ENCODE measurements at regions not wholly inside any gene's neighbourhood (a gene's known extent, or its start where the extent isn't known, plus 50 kb on each side); places are given as distances from the start of the nearest gene placed in this dataset.

DNA sequence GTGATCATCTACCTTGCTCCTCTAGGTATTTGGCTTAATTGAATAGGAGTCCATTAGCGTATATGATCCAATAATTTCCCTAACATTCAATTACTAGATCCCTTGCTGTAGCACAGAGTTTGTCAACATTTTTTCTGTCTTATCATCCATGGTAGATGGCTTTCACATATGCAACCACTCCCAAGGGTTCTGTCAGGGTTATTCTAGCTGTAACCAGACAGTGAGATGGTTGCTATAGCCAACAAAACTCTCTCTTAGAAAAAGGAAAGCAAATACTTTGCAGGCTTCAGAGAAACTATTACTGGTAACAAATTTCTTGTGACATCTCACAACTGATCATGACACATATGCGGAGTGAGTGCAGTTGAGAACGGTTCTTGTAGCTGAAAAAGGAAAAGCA is 96.2 kb upstream of the EFNA5 start:
- TF ChIP-seq, protein P1, sequence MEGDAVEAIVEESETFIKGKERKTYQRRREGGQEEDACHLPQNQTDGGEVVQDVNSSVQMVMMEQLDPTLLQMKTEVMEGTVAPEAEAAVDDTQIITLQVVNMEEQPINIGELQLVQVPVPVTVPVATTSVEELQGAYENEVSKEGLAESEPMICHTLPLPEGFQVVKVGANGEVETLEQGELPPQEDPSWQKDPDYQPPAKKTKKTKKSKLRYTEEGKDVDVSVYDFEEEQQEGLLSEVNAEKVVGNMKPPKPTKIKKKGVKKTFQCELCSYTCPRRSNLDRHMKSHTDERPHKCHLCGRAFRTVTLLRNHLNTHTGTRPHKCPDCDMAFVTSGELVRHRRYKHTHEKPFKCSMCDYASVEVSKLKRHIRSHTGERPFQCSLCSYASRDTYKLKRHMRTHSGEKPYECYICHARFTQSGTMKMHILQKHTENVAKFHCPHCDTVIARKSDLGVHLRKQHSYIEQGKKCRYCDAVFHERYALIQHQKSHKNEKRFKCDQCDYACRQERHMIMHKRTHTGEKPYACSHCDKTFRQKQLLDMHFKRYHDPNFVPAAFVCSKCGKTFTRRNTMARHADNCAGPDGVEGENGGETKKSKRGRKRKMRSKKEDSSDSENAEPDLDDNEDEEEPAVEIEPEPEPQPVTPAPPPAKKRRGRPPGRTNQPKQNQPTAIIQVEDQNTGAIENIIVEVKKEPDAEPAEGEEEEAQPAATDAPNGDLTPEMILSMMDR (IDR thresholded peaks at IDR 0.05): no peak
- no peak for TF ChIP-seq POLR2A (IDR thresholded peaks at IDR 0.05)

All from heart left ventricle (tissue), 13 donors.